WTC11 (cell line): ENCODE measurements at regions not wholly inside any gene's neighbourhood (a gene's known extent, or its start where the extent isn't known, plus 50 kb on each side); places are given as distances from the start of the nearest gene placed in this dataset.

ENCODE experiments used
- ATAC-seq: fragments of 200-7000 bp; cut with Tn5 transposase; 2 replicates; pipeline ENCODE4 v1.10.0; 2021; ENCODE audit warnings: mild to moderate bottlenecking, moderate library complexity
- CTCF ChIA-PET: fragments of 300-600 bp; sonication (Branson Sonifier 250); formaldehyde crosslinking; loops from one replicate; lab custom pipeline; 2021; ENCODE audit warnings: antibody characterized with exemption; lab: Charles Lee
- POLR2A ChIA-PET: fragments of 350-600 bp; sonication (Branson Sonifier 250); formaldehyde crosslinking; loops from one replicate; lab custom pipeline; 2021; ENCODE audit warnings: antibody characterized with exemption; lab: Charles Lee
- DNase-seq: peaks from one replicate; pipeline ENCODE4 v3.0.0; 2021; ENCODE audit warnings: low spot score
- H3K27ac Mint-ChIP-seq: 2 replicates; pipeline ENCODE4 v1.8.0; 2021; ENCODE audit warnings: mixed read lengths
- H3K27me3 Mint-ChIP-seq: 2 replicates; pipeline ENCODE4 v1.8.0; 2021; ENCODE audit warnings: low read depth, mild to moderate bottlenecking, moderate library complexity, mixed read lengths
- H3K36me3 Mint-ChIP-seq: 2 replicates; pipeline ENCODE4 v1.8.0; 2021; ENCODE audit warnings: mixed read lengths
- H3K4me1 Mint-ChIP-seq: 2 replicates; pipeline ENCODE4 v1.8.0; 2022; ENCODE audit warnings: mixed read lengths
- H3K4me3 Mint-ChIP-seq: 2 replicates; pipeline ENCODE4 v1.8.0; 2021; ENCODE audit warnings: mild to moderate bottlenecking, moderate library complexity, mixed read lengths
- H3K9me3 Mint-ChIP-seq: 2 replicates; pipeline ENCODE4 v1.8.0; 2021; ENCODE audit warnings: mixed read lengths
- CBFB ChIP-seq: sonication (generic); formaldehyde crosslinking; IDR thresholded peaks from 2 replicates; pipeline ENCODE4 v1.8.1; 2022; ENCODE audit warnings: mild to moderate bottlenecking, low read depth, missing genetic modification reagents
- CDX4 ChIP-seq: fragments of 250-450 bp; sonication (Bioruptor Pico); IDR thresholded peaks from 2 replicates; pipeline ENCODE4 v1.9.0; 2021; ENCODE audit warnings: moderate library complexity, mild to moderate bottlenecking, inconsistent platforms, borderline replicate concordance
- CTCF ChIP-seq: fragments of 200-600 bp; IDR thresholded peaks from 2 replicates; pipeline ENCODE4 v1.8.0; 2022; ENCODE audit warnings: antibody characterized with exemption
- ELF4 ChIP-seq: sonication (generic); formaldehyde crosslinking; IDR thresholded peaks from 2 replicates; pipeline ENCODE4 v1.8.1; 2022; ENCODE audit warnings: low read depth, mild to moderate bottlenecking, moderate library complexity, missing genetic modification reagents
- ERG ChIP-seq: fragments of 250-450 bp; sonication (Bioruptor Pico); IDR thresholded peaks from 2 replicates; pipeline ENCODE4 v1.8.0; 2021; ENCODE audit warnings: mild to moderate bottlenecking
- ETV6 ChIP-seq: sonication (generic); formaldehyde crosslinking; IDR thresholded peaks from 2 replicates; pipeline ENCODE4 v1.8.1; 2022; ENCODE audit warnings: mild to moderate bottlenecking, missing genetic modification reagents
- FOXP4 ChIP-seq: sonication (generic); formaldehyde crosslinking; IDR thresholded peaks from 2 replicates; pipeline ENCODE4 v1.8.0; 2022; ENCODE audit warnings: mild to moderate bottlenecking, missing genetic modification reagents
- IRF1 ChIP-seq: sonication (generic); formaldehyde crosslinking; IDR thresholded peaks from 2 replicates; pipeline ENCODE4 v1.8.0; 2023; ENCODE audit warnings: missing genetic modification reagents
- JAZF1 ChIP-seq: fragments of 250-450 bp; sonication (Bioruptor Pico); IDR thresholded peaks from 2 replicates; pipeline ENCODE4 v1.9.0; 2021; ENCODE audit warnings: moderate library complexity, mild to moderate bottlenecking, inconsistent platforms
- MXD4 ChIP-seq: fragments of 250-450 bp; sonication (Bioruptor Pico); IDR thresholded peaks from 2 replicates; pipeline ENCODE4 v1.8.0; 2021; ENCODE audit warnings: mild to moderate bottlenecking, moderate library complexity, borderline replicate concordance
- MYBL2 ChIP-seq: sonication (generic); formaldehyde crosslinking; IDR thresholded peaks from 2 replicates; pipeline ENCODE4 v1.8.1; 2023; ENCODE audit warnings: mild to moderate bottlenecking, moderate library complexity, missing genetic modification reagents
- NR1H2 ChIP-seq: sonication (generic); formaldehyde crosslinking; IDR thresholded peaks from 2 replicates; pipeline ENCODE4 v1.9.0; 2021; ENCODE audit warnings: mild to moderate bottlenecking, moderate library complexity, missing genetic modification reagents
- OVOL2 ChIP-seq: fragments of 250-450 bp; sonication (Bioruptor Pico); IDR thresholded peaks from 2 replicates; pipeline ENCODE4 v1.9.0; 2021; ENCODE audit warnings: mild to moderate bottlenecking, borderline replicate concordance
- ZNF219 ChIP-seq: sonication (generic); formaldehyde crosslinking; IDR thresholded peaks from 2 replicates; pipeline ENCODE4 v1.8.0; 2023; ENCODE audit warnings: missing genetic modification reagents, mild to moderate bottlenecking, borderline replicate concordance
- ZNF317 ChIP-seq: sonication (generic); formaldehyde crosslinking; IDR thresholded peaks from 2 replicates; pipeline ENCODE4 v1.8.1; 2023; ENCODE audit warnings: low read depth, mild to moderate bottlenecking, moderate library complexity, missing genetic modification reagents, borderline replicate concordance
- ZNF532 ChIP-seq: fragments of 250-450 bp; sonication (Bioruptor Pico); IDR thresholded peaks from 2 replicates; pipeline ENCODE4 v1.9.0; 2021; ENCODE audit warnings: mild to moderate bottlenecking, borderline replicate concordance

- H3K9me3 Mint-ChIP-seq, result peaks cover 41% of the 10 kb centered on the region
- H3K4me3 Mint-ChIP-seq, result no peak overlapping the region
- POLR2A ChIA-PET, result no interaction called here
- CTCF ChIA-PET, result no interaction called here
- DNase-seq (no peak), ATAC-seq (no peak)
- H3K4me1 Mint-ChIP-seq, result no peaks in the 10 kb centered on the region
- H3K27me3 Mint-ChIP-seq, result peaks cover 6% of the 10 kb centered on the region; the same call in 1 of the 2 replicates
- peaks cover 3% of the 10 kb centered on the region; the same call in 1 of the 2 replicates for H3K36me3 Mint-ChIP-seq
- H3K27ac Mint-ChIP-seq, result no peak overlapping the region
- TF ChIP-seq OVOL2 (no peak), ZNF219 (CRISPR knock-in tag) (no peak), CTCF (no peak), ZNF532 (CRISPR knock-in tag) (no peak), CBFB (CRISPR knock-in tag) (no peak), CDX4 (CRISPR knock-in tag) (no peak), FOXP4 (no peak), MXD4 (CRISPR knock-in tag) (no peak), IRF1 (CRISPR knock-in tag) (no peak), NR1H2 (CRISPR knock-in tag) (no peak)
Observed at GRCh38 chr2:2933426-2933825, 444.2 kb downstream of the EIPR1 start.

- peaks cover 2% of the 10 kb centered on the region; the same call in 1 of the 2 replicates for H3K27me3 Mint-ChIP-seq
- POLR2A ChIA-PET, result no interaction called here
- H3K9me3 Mint-ChIP-seq, result peaks cover 41% of the 10 kb centered on the region
- H3K4me1 Mint-ChIP-seq, result no peaks in the 10 kb centered on the region
- DNase-seq, result no peak
- no peak for ATAC-seq
- CTCF ChIA-PET, result no interaction called here
- no peak overlapping the region for H3K4me3 Mint-ChIP-seq
- H3K27ac Mint-ChIP-seq, result no peak overlapping the region
- peaks cover 3% of the 10 kb centered on the region; the same call in 1 of the 2 replicates for H3K36me3 Mint-ChIP-seq
- no peak for TF ChIP-seq ETV6 (CRISPR knock-in tag)
- TF ChIP-seq ZNF532 (CRISPR knock-in tag), result no peak
- no peak for TF ChIP-seq ZNF317
- TF ChIP-seq MYBL2, result no peak
- TF ChIP-seq ERG (CRISPR knock-in tag), result no peak
- no peak for TF ChIP-seq ELF4 (CRISPR knock-in tag)
- TF ChIP-seq JAZF1 (CRISPR knock-in tag), result no peak
- TF ChIP-seq IRF1 (CRISPR knock-in tag), result no peak
Observed at GRCh38 chr2:2932692-2933305, 444.8 kb downstream of the EIPR1 start.
